HUES64 (cell line): ENCODE measurements at regions not wholly inside any gene's neighbourhood (a gene's known extent, or its start where the extent isn't known, plus 50 kb on each side); places are given as distances from the start of the nearest gene placed in this dataset.
"Not testable (repeated sequence)": the region's sequence is repeated elsewhere in the genome, so short reads cannot be mapped to it uniquely, and the experiment has no call there.

ENCODE experiments used
- H3K27ac ChIP-seq: 2 replicates; pipeline ENCODE4 v1.7.0; 2013; ENCODE audit warnings: low read depth, low read length, inconsistent platforms
- H3K27me3 ChIP-seq: 2 replicates; pipeline ENCODE4 v1.6.1; 2013; ENCODE audit warnings: mild to moderate bottlenecking, low read length; ENCODE audit not compliant: insufficient read depth
- H3K36me3 ChIP-seq: 2 replicates; pipeline ENCODE4 v1.6.1; 2013; ENCODE audit warnings: mild to moderate bottlenecking, low read length; ENCODE audit not compliant: insufficient read depth
- H3K4me1 ChIP-seq: 2 replicates; pipeline ENCODE4 v1.6.1; 2013; ENCODE audit warnings: mild to moderate bottlenecking, low read length, moderate library complexity; ENCODE audit not compliant: insufficient read depth
- H3K4me3 ChIP-seq: 2 replicates; pipeline ENCODE4 v1.5.1; 2013; ENCODE audit warnings: mild to moderate bottlenecking, low read length, moderate library complexity
- H3K9ac ChIP-seq: 2 replicates; pipeline ENCODE4 v1.6.1; 2013; ENCODE audit warnings: mild to moderate bottlenecking, low read depth, low read length
- H3K9me3 ChIP-seq: 2 replicates; pipeline ENCODE4 v1.6.1; 2013; ENCODE audit warnings: low read depth, low read length; ENCODE audit not compliant: insufficient read depth
- WGBS: fragments of 150-250, 120-280 bp; methylation state at CpG from one replicate; pipeline ENCODE4 v1.1.7; 2013; ENCODE audit warnings: missing lambda C conversion rate; 5-methylcytosine and 5-hydroxymethylcytosine counted together

- not testable (repeated sequence) for H3K36me3 ChIP-seq, H3K9ac ChIP-seq, H3K9me3 ChIP-seq, H3K27ac ChIP-seq, H3K4me1 ChIP-seq, H3K4me3 ChIP-seq, H3K27me3 ChIP-seq
- WGBS = no CpG with 5 or more reads among the region's 2 CpGs
These were observed 327.0 kb upstream of the FAM78B start for GRCh38 chr1:166493765-166494164.

- no peak overlapping the region for H3K4me3 ChIP-seq
- H3K27ac ChIP-seq = no peak overlapping the region
- no peaks in the 10 kb centered on the region for H3K27me3 ChIP-seq
- no peak overlapping the region for H3K9ac ChIP-seq
- no peaks in the 10 kb centered on the region for H3K4me1 ChIP-seq
- no peaks in the 10 kb centered on the region for H3K36me3 ChIP-seq
- no peaks in the 10 kb centered on the region for H3K9me3 ChIP-seq
These were observed 331.9 kb upstream of the POGK start for GRCh38 chr1:166507347-166507746.

- H3K9ac ChIP-seq = no peak overlapping the region
- H3K27ac ChIP-seq = no peak overlapping the region
- no peak overlapping the region for H3K4me3 ChIP-seq
- H3K36me3 ChIP-seq = no peaks in the 10 kb centered on the region
- H3K9me3 ChIP-seq = peaks cover 17% of the 10 kb centered on the region
- 100% methylated on average over 1 of the region's 2 CpGs for WGBS
- H3K27me3 ChIP-seq = no peaks in the 10 kb centered on the region
- H3K4me1 ChIP-seq = no peaks in the 10 kb centered on the region
These were observed 327.5 kb upstream of the POGK start for GRCh38 chr1:166511761-166512160.

- no CpG with 5 or more reads among the region's 1 CpG for WGBS
- peaks cover 17% of the 10 kb centered on the region for H3K9me3 ChIP-seq
These were observed 325.2 kb upstream of the POGK start for GRCh38 chr1:166514067-166514466.

GRCh38 chr1:166527752-166528151, 311.5 kb upstream of the POGK start:
- Histone ChIP-seq H3K36me3 (0 out of 2 replicates have a peak, but pooled peaks cover 4% of the 10 kb centered on the region), H3K27ac (peak overlapping the region; percentile 89), H3K4me3 (0 out of 2 replicates have a peak overlapping the region, but pooled peaks have one; percentile 11), H3K9me3 (peaks cover 32% of the 10 kb centered on the region), H3K4me1 (peaks cover 19% of the 10 kb centered on the region), H3K27me3 (no peaks in the 10 kb centered on the region), H3K9ac (peak overlapping the region; percentile 37)
- 49% methylated on average over 2 of the region's 2 CpGs for WGBS

More at GRCh38 chr1:166514067-166514466, 325.2 kb upstream of the POGK start:
- Histone ChIP-seq H3K27ac (no peak overlapping the region), H3K9ac (no peak overlapping the region), H3K4me1 (no peaks in the 10 kb centered on the region), H3K36me3 (no peaks in the 10 kb centered on the region), H3K27me3 (no peaks in the 10 kb centered on the region), H3K4me3 (no peak overlapping the region)

- no peak overlapping the region for H3K27ac ChIP-seq
- no peaks in the 10 kb centered on the region for H3K4me1 ChIP-seq
- peaks cover 58% of the 10 kb centered on the region for H3K9me3 ChIP-seq
- H3K9ac ChIP-seq = no peak overlapping the region
- H3K27me3 ChIP-seq = no peaks in the 10 kb centered on the region
- no CpG with 5 or more reads among the region's 1 CpG for WGBS
- H3K4me3 ChIP-seq = no peak overlapping the region
- no peaks in the 10 kb centered on the region for H3K36me3 ChIP-seq
These were observed 300.6 kb upstream of the POGK start for GRCh38 chr1:166538646-166539045.

GRCh38 chr1:166544036-166544435, 295.2 kb upstream of the POGK start:
- Histone ChIP-seq H3K9ac (no peak overlapping the region), H3K27ac (no peak overlapping the region), H3K4me1 (no peaks in the 10 kb centered on the region), H3K9me3 (peaks cover 18% of the 10 kb centered on the region; the same call in 1 of the 2 replicates), H3K36me3 (no peaks in the 10 kb centered on the region), H3K27me3 (no peaks in the 10 kb centered on the region), H3K4me3 (no peak overlapping the region)
- 100% methylated on average over 1 of the region's 1 CpG for WGBS

- H3K27me3 ChIP-seq = no peaks in the 10 kb centered on the region
- H3K27ac ChIP-seq = no peak overlapping the region
- H3K9ac ChIP-seq = no peak overlapping the region
- H3K4me3 ChIP-seq = no peak overlapping the region
- WGBS = 97% methylated on average over 1 of the region's 1 CpG
- H3K9me3 ChIP-seq = 0 out of 2 replicates have a peak, but pooled peaks cover 14% of the 10 kb centered on the region
- no peaks in the 10 kb centered on the region for H3K36me3 ChIP-seq
- no peaks in the 10 kb centered on the region for H3K4me1 ChIP-seq
These were observed 294.7 kb upstream of the POGK start for GRCh38 chr1:166544561-166544960.

GRCh38 chr1:166552706-166553105, 286.6 kb upstream of the POGK start:
- WGBS = 95% methylated on average over 1 of the region's 1 CpG
- Histone ChIP-seq H3K9ac (no peak overlapping the region), H3K4me1 (no peaks in the 10 kb centered on the region)

GRCh38 chr1:166570954-166571353, 268.3 kb upstream of the POGK start:
- no peak overlapping the region for H3K9ac ChIP-seq
- no peaks in the 10 kb centered on the region for H3K4me1 ChIP-seq
- H3K36me3 ChIP-seq = no peaks in the 10 kb centered on the region
- H3K4me3 ChIP-seq = no peak overlapping the region
- H3K27me3 ChIP-seq = no peaks in the 10 kb centered on the region
- H3K9me3 ChIP-seq = no peaks in the 10 kb centered on the region
- H3K27ac ChIP-seq = no peak overlapping the region

More at GRCh38 chr1:166552706-166553105, 286.6 kb upstream of the POGK start:
- Histone ChIP-seq H3K27me3 (no peaks in the 10 kb centered on the region), H3K4me3 (no peak overlapping the region), H3K27ac (no peak overlapping the region), H3K9me3 (peaks cover 19% of the 10 kb centered on the region; the same call in 1 of the 2 replicates), H3K36me3 (no peaks in the 10 kb centered on the region)

- H3K27ac ChIP-seq = no peak overlapping the region
- WGBS = 88% methylated on average over 1 of the region's 1 CpG
- H3K9ac ChIP-seq = no peak overlapping the region
- no peaks in the 10 kb centered on the region for H3K36me3 ChIP-seq
- H3K4me1 ChIP-seq = no peaks in the 10 kb centered on the region
- no peaks in the 10 kb centered on the region for H3K27me3 ChIP-seq
- H3K9me3 ChIP-seq = no peaks in the 10 kb centered on the region
- H3K4me3 ChIP-seq = no peak overlapping the region
These were observed 266.1 kb upstream of the POGK start for GRCh38 chr1:166573199-166573598.
